ENCODE measurements at regions not wholly inside any gene's neighbourhood (a gene's known extent, or its start where the extent isn't known, plus 50 kb on each side); places are given as distances from the start of the nearest gene placed in this dataset.

DNA sequence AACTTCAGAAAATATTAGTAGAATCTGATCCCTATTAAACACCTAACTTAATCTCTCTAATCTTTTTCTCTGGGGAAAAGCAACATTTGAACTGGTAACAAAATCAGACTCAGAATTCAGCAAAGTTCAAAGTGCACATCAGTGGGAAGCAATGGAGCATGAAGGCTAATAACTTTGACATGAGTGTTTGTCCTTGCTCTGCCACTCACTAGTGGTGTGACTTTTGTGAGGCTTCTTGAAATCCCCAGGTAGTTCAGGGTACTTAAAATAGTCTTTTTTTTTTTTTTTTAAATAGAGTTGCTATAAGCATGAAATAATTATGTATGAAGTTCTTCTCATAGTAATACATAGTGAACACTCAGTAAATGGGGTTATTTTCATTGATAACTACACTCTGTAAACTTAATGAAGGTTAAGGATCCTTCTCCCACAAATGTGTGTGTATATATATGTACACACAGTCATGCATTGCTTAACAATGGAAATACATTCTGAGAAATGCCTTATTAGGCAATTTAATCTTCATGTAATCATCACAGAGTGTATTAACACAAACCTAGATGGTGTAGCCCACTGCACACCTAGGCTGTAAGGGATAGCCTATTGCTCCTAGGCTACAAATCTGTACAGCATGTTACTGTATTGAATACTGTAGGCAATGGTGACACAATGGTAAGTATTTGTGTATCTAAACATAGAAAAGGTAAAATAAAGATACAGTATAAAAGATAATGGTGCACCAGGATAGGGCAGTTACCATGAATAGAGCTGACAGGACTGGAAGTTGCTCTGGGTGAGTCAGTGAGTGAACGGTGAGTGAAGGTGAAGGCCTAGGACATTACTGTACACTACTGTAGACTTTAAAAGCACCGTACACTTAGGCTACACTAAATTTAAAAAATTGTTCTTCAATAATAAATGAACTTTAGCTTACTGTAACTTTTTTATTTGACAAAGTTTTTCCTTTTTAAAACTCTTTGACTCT, 73.3 kb upstream of the HMHB1 start:
- Histone ChIP-seq H3K27ac (no peak overlapping the region), H3K36me3 (ENCODE audit: insufficient read depth, low read length) (no peaks in the 10 kb centered on the region), H3K9ac (ENCODE audit: insufficient read length) (no peak overlapping the region), H3K4me3 (no peak overlapping the region), H3K9me3 (ENCODE audit: low read depth, low read length) (no peaks in the 10 kb centered on the region)
- TF ChIP-seq EZH2 (IDR thresholded peaks at IDR 0.05) (no peak), POLR2AphosphoS5 (IDR thresholded peaks at IDR 0.05; ENCODE audit: borderline replicate concordance, low read depth, low read length) (no peak), FOXP2 (optimal IDR thresholded peaks at IDR 0.05; ENCODE audit: control extremely low read depth, extremely low read length, insufficient read depth) (no peak)
- DNase-seq (ENCODE audit: low read depth, low spot score) = no peak

GRCh38 chr5:143737062-143737461, 74.9 kb upstream of the HMHB1 start:
- Histone ChIP-seq H3K9ac (ENCODE audit: insufficient read length) (no peak overlapping the region), H3K4me3 (no peak overlapping the region), H3K27ac (no peak overlapping the region), H3K36me3 (ENCODE audit: insufficient read depth, low read length) (no peaks in the 10 kb centered on the region), H3K9me3 (ENCODE audit: low read depth, low read length) (no peaks in the 10 kb centered on the region)
- TF ChIP-seq EZH2 (IDR thresholded peaks at IDR 0.05) (no peak), POLR2AphosphoS5 (IDR thresholded peaks at IDR 0.05; ENCODE audit: borderline replicate concordance, low read depth, low read length) (no peak), FOXP2 (optimal IDR thresholded peaks at IDR 0.05; ENCODE audit: control extremely low read depth, extremely low read length, insufficient read depth) (no peak)
- no peak for DNase-seq (ENCODE audit: low read depth, low spot score)

DNA sequence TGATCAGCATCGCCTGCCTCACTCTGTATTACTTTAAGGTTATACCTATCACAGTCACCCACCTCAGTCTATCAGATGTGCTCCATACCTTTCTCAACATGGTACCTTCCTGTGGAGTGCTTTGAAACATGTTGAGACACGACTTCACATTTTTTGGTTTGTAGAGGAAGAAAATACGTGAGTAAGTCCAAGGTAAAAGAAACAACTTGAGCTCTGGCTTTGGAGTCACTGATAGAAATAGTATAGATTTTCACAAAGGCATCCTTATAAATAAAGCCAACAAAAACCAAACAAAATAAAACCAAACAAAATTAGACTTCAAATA, 77.5 kb upstream of the HMHB1 start:
- Histone ChIP-seq H3K36me3 (ENCODE audit: insufficient read depth, low read length) (no peaks in the 10 kb centered on the region), H3K27ac (no peak overlapping the region), H3K9me3 (ENCODE audit: low read depth, low read length) (no peaks in the 10 kb centered on the region), H3K4me3 (no peak overlapping the region), H3K9ac (ENCODE audit: insufficient read length) (no peak overlapping the region)
- TF ChIP-seq POLR2AphosphoS5 (IDR thresholded peaks at IDR 0.05; ENCODE audit: borderline replicate concordance, low read depth, low read length) (no peak), FOXP2 (optimal IDR thresholded peaks at IDR 0.05; ENCODE audit: control extremely low read depth, extremely low read length, insufficient read depth) (no peak), EZH2 (IDR thresholded peaks at IDR 0.05) (no peak)
- no peak for DNase-seq (ENCODE audit: low read depth, low spot score)

GRCh38 chr5:143733665-143734455, 78.1 kb upstream of the HMHB1 start:
- Histone ChIP-seq H3K4me3 (no peak overlapping the region), H3K9ac (ENCODE audit: insufficient read length) (no peak overlapping the region), H3K36me3 (ENCODE audit: insufficient read depth, low read length) (no peaks in the 10 kb centered on the region), H3K27ac (no peak overlapping the region), H3K9me3 (ENCODE audit: low read depth, low read length) (no peaks in the 10 kb centered on the region)
- DNase-seq (ENCODE audit: low read depth, low spot score) = no peak
- TF ChIP-seq POLR2AphosphoS5 (IDR thresholded peaks at IDR 0.05; ENCODE audit: borderline replicate concordance, low read depth, low read length) (no peak), EZH2 (IDR thresholded peaks at IDR 0.05) (no peak), FOXP2 (optimal IDR thresholded peaks at IDR 0.05; ENCODE audit: control extremely low read depth, extremely low read length, insufficient read depth) (no peak)

GRCh38 chr5:143732402-143732801, 79.6 kb upstream of the HMHB1 start:
- Histone ChIP-seq H3K36me3 (ENCODE audit: insufficient read depth, low read length) (no peaks in the 10 kb centered on the region), H3K4me3 (no peak overlapping the region), H3K9me3 (ENCODE audit: low read depth, low read length) (no peaks in the 10 kb centered on the region), H3K27ac (no peak overlapping the region), H3K9ac (ENCODE audit: insufficient read length) (no peak overlapping the region)
- TF ChIP-seq FOXP2 (optimal IDR thresholded peaks at IDR 0.05; ENCODE audit: control extremely low read depth, extremely low read length, insufficient read depth) = no peak
- TF ChIP-seq EZH2 (IDR thresholded peaks at IDR 0.05) = no peak
- TF ChIP-seq POLR2AphosphoS5 (IDR thresholded peaks at IDR 0.05; ENCODE audit: borderline replicate concordance, low read depth, low read length) = no peak
- no peak for DNase-seq (ENCODE audit: low read depth, low spot score)

DNA sequence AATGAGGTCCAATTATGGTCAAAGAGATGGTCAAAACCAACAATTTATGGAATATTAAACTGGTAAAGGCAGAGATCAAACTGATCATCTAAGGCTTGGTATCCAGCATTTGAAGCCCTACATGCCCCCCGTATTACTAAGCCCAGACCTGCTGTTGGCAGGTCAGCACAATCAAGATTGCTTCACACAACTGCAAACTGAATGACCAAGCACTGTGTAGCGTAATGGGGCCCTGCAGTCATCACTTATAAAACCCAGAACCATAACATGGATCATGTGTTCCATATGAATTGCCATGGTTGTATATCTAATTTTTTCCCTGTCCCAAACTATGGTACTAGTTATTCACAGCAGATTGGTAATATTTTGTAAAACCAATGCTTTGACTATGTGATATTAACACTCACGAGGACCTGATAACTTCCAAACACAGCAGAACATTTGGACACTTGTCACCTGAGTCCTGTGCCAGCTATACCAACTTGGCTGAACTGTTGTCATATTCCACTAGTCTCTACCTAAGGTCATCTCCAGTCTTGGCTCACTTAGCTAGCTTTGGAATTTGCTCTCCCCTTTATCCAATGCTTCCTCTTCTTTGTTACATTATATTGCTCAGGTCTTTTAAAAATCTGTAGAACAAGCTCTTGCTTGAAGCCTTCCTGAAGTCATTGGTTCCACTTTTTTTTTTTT, 81.7 kb upstream of the HMHB1 start:
- no peak overlapping the region for H3K4me3 ChIP-seq
- no peaks in the 10 kb centered on the region for H3K9me3 ChIP-seq (ENCODE audit: low read depth, low read length)
- H3K9ac ChIP-seq (ENCODE audit: insufficient read length) = no peak overlapping the region
- no peak for DNase-seq (ENCODE audit: low read depth, low spot score)
- H3K27ac ChIP-seq = no peak overlapping the region
- TF ChIP-seq POLR2AphosphoS5 (IDR thresholded peaks at IDR 0.05; ENCODE audit: borderline replicate concordance, low read depth, low read length) = no peak
- no peak for TF ChIP-seq EZH2 (IDR thresholded peaks at IDR 0.05)
- TF ChIP-seq FOXP2 (optimal IDR thresholded peaks at IDR 0.05; ENCODE audit: control extremely low read depth, extremely low read length, insufficient read depth) = no peak
- no peaks in the 10 kb centered on the region for H3K36me3 ChIP-seq (ENCODE audit: insufficient read depth, low read length)

- no peaks in the 10 kb centered on the region for H3K36me3 ChIP-seq (ENCODE audit: insufficient read depth, low read length)
- no peak for DNase-seq (ENCODE audit: low read depth, low spot score)
- no peak overlapping the region for H3K9ac ChIP-seq (ENCODE audit: insufficient read length)
- no peaks in the 10 kb centered on the region for H3K9me3 ChIP-seq (ENCODE audit: low read depth, low read length)
- no peak overlapping the region for H3K4me3 ChIP-seq
- no peak for TF ChIP-seq EZH2 (IDR thresholded peaks at IDR 0.05)
- no peak for TF ChIP-seq POLR2AphosphoS5 (IDR thresholded peaks at IDR 0.05; ENCODE audit: borderline replicate concordance, low read depth, low read length)
- TF ChIP-seq FOXP2 (optimal IDR thresholded peaks at IDR 0.05; ENCODE audit: control extremely low read depth, extremely low read length, insufficient read depth) = no peak
- no peak overlapping the region for H3K27ac ChIP-seq
These were observed 82.5 kb upstream of the HMHB1 start for GRCh38 chr5:143729334-143729946.

Measured in SK-N-MC (cell line).